ENCODE measurements at regions not wholly inside any gene's neighbourhood (a gene's known extent, or its start where the extent isn't known, plus 50 kb on each side); places are given as distances from the start of the nearest gene placed in this dataset.
"Not testable (repeated sequence)": the region's sequence is repeated elsewhere in the genome, so short reads cannot be mapped to it uniquely, and the experiment has no call there.

GRCh38 chr6:122276637-122277036, 122.8 kb upstream of the HSF2 start:
- no peak for TF ChIP-seq CTCF (conservative IDR thresholded peaks at IDR 0.05; ENCODE audit: low read depth, low read length)
- DNase-seq (ENCODE audit: low read depth): no peak

GRCh38 chr6:122280105-122281021, 119.1 kb upstream of the HSF2 start:
- not testable (repeated sequence) for H3K4me3 ChIP-seq (ENCODE audit: low read depth, low read length); DNase-seq (ENCODE audit: low read depth)

More at GRCh38 chr6:122276637-122277036, 122.8 kb upstream of the HSF2 start:
- H3K4me3 ChIP-seq (ENCODE audit: low read depth, low read length): no peak overlapping the region

GRCh38 chr6:122283884-122284283, 115.6 kb upstream of the HSF2 start:
- H3K4me3 ChIP-seq (ENCODE audit: low read depth, low read length): no peak overlapping the region
- no peak for DNase-seq (ENCODE audit: low read depth)
- no peak for TF ChIP-seq CTCF (conservative IDR thresholded peaks at IDR 0.05; ENCODE audit: low read depth, low read length)

GRCh38 chr6:122284848-122285247, 114.6 kb upstream of the HSF2 start:
- no peak for TF ChIP-seq CTCF (conservative IDR thresholded peaks at IDR 0.05; ENCODE audit: low read depth, low read length)
- no peak overlapping the region for H3K4me3 ChIP-seq (ENCODE audit: low read depth, low read length)
- no peak for DNase-seq (ENCODE audit: low read depth)

- TF ChIP-seq CTCF (conservative IDR thresholded peaks at IDR 0.05; ENCODE audit: low read depth, low read length): no peak
- DNase-seq (ENCODE audit: low read depth): peak; percentile 21
- no peak overlapping the region for H3K4me3 ChIP-seq (ENCODE audit: low read depth, low read length)
Measured at GRCh38 chr6:122285292-122285913, 114.0 kb upstream of the HSF2 start.

GRCh38 chr6:122286512-122286911, 112.9 kb upstream of the HSF2 start:
- no peak overlapping the region for H3K4me3 ChIP-seq (ENCODE audit: low read depth, low read length)
- TF ChIP-seq CTCF (conservative IDR thresholded peaks at IDR 0.05; ENCODE audit: low read depth, low read length): no peak
- DNase-seq (ENCODE audit: low read depth): peak; percentile 25

- DNase-seq (ENCODE audit: low read depth): peak; percentile 52
Measured at GRCh38 chr6:122289762-122290539, 109.5 kb upstream of the HSF2 start.

More at GRCh38 chr6:122289762-122290539, 109.5 kb upstream of the HSF2 start:
- TF ChIP-seq CTCF (conservative IDR thresholded peaks at IDR 0.05; ENCODE audit: low read depth, low read length): peak; percentile 51
- H3K4me3 ChIP-seq (ENCODE audit: low read depth, low read length): no peak overlapping the region

Measured in choroid plexus epithelial cell (primary cell).